ENCODE measurements at regions not wholly inside any gene's neighbourhood (a gene's known extent, or its start where the extent isn't known, plus 50 kb on each side); places are given as distances from the start of the nearest gene placed in this dataset.

DNA sequence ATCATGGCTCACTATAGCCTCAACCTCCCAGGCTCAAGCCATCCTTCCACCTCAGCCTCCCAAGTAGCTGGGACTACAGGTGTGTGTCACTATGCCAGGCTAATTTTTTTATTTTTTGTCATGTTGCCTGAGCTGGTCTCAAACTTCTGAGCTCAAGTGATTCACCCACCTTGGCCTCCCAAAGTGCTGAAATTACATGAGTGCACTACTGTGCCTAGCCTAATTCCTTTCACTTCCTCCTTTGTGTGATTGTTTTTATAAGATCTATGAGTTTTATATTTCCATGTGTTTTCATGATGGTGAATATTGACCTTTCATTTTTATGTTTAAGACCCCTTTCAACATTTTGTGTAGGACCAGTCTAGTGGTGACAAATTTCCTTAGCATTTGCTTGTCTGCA lies 55.2 kb upstream of the IL12B start:
- no peak overlapping the region for H3K27ac ChIP-seq
- H3K4me3 ChIP-seq = no peak overlapping the region

DNA sequence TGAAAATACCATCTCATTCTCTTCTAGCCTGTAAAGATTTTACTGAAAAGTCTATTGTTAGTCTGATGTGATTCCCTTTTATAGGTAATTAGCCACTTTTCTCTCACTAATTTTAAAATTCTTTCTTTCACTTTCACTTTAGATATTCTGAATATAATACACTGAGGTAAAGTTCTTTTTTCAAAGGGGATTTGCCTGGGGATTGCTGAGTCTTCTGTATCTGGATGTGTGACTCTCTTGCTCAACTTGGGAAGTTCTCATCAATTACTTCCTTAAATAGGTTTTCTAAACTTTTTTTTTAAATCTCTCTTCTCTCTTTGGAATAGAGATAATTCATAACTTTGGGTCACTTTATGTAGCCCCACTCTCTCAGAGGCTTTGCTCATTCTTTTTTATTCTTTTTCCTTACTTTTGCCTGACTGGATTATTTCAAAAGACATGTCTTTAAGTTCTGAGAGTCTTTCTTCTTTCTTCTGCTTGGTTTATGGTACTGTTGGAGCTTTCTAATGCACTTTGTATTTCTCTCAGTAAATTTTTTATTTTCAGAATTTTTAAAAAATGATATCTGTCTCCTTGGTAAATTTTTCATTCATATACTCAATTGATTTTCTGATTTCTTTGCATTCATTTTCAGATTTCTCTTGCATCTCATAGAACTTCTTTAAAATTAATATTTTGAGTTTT lies 55.9 kb upstream of the IL12B start:
- Histone ChIP-seq H3K4me3 (no peak overlapping the region), H3K27ac (no peak overlapping the region)

DNA sequence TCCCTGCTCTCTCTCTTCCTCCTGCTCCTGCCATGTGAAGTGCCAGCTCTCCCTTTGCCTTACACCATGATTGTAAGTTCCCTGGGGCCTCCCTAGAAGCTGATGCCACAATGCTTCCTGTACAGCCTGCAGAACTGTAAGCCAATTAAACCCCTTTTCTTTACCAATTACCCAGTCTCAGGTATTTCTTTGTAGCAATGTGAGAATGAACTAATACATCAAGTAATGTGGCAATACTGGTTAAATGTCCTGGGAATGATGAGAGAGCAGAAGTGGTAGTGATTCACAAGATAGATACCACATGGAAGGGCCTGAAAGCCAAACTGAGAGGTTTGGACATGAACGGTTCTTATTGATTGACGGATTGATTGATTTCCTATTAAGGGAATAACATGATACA lies 62.6 kb upstream of the IL12B start:
- Histone ChIP-seq H3K27ac (no peak overlapping the region), H3K4me3 (no peak overlapping the region)

GRCh38 chr5:159393854-159394274 lies 63.6 kb upstream of the IL12B start:
- no peak overlapping the region for H3K4me3 ChIP-seq
- H3K27ac ChIP-seq = no peak overlapping the region

DNA sequence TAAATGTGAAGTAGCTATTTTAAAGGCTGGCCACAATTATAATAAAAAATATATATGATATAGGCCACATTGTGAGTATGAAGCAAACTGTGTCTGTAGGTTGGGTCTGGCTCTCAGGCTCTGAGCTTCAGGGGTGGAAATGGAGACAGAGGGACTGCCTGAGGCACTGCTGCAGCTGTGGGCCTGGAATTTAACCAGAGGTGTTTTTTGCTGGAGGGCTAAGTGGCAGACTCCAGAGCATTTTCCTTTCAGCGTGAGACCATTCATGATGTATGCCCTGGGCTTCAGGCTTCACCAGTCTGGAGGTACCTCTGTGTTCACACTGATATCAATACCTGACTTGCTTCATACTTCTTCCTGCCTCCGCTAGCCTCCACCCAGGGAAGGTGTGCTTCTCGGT lies 64.9 kb upstream of the IL12B start:
- Histone ChIP-seq H3K4me3 (no peak overlapping the region), H3K27ac (no peak overlapping the region)

GRCh38 chr5:159398936-159399335 lies 68.6 kb upstream of the IL12B start:
- no peak overlapping the region for H3K27ac ChIP-seq
- H3K4me3 ChIP-seq = no peak overlapping the region

DNA sequence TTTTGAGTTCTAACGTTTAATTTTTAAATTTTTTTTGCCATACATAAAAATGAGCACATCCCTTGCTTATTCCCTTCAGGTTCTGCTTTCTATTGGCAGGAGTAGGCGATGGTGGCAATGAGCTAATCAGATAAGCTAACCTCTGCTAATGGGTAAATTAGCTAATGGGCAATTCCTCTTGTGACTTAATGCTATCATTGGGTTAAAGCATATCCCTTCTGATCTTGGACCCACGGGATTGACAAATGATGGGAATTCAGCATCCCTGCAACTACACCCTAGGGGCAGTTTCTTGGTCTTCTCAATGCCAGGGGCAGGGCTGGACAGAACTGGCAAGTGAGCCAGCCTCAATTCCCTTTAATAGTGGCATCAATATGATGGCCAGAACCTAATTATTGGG lies 70.2 kb upstream of the IL12B start:
- no peak overlapping the region for H3K4me3 ChIP-seq
- H3K27ac ChIP-seq = no peak overlapping the region

- no peak overlapping the region for H3K4me3 ChIP-seq
- H3K27ac ChIP-seq = no peak overlapping the region
Observed at GRCh38 chr5:159402311-159402710, 72.0 kb upstream of the IL12B start.

- no peak overlapping the region for H3K27ac ChIP-seq
- H3K4me3 ChIP-seq = no peak overlapping the region
Observed at GRCh38 chr5:159402856-159403255, 72.6 kb upstream of the IL12B start.

- H3K27ac ChIP-seq = no peak overlapping the region
- no peak overlapping the region for H3K4me3 ChIP-seq
Observed at GRCh38 chr5:159403906-159404681, 73.8 kb upstream of the IL12B start.

- no peak overlapping the region for H3K27ac ChIP-seq
- H3K4me3 ChIP-seq = no peak overlapping the region
Observed at GRCh38 chr5:159405611-159406031, 75.3 kb upstream of the IL12B start.

GRCh38 chr5:159406571-159406970 lies 76.3 kb upstream of the IL12B start:
- no peak overlapping the region for H3K4me3 ChIP-seq
- no peak overlapping the region for H3K27ac ChIP-seq

- Histone ChIP-seq H3K27ac (no peak overlapping the region), H3K4me3 (no peak overlapping the region)
Observed at GRCh38 chr5:159409801-159410200, 79.5 kb upstream of the IL12B start.

GRCh38 chr5:159410480-159410879 lies 80.2 kb upstream of the IL12B start:
- no peak overlapping the region for H3K4me3 ChIP-seq
- no peak overlapping the region for H3K27ac ChIP-seq

DNA sequence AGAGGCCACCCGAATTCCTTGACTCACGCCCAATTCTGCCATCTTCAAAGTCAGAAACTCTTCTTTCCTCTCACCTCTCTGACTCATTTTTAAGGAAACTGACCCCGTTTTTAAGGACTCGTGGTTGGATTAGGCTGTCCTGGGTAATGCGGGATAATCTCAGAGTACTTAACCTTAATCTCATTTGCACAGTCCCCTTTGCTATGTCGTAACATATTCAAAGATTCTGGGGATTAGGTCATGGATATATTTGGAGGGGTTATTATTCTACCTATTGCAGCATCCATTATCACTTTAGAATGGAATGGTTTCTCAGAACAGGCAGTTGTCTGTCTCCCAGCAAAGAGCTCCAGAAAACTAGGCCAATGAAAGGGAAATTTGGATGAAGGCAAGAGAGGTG lies 80.8 kb upstream of the IL12B start:
- Histone ChIP-seq H3K4me3 (no peak overlapping the region), H3K27ac (no peak overlapping the region)

- H3K27ac ChIP-seq = no peak overlapping the region
- no peak overlapping the region for H3K4me3 ChIP-seq
Observed at GRCh38 chr5:159412284-159413046, 82.2 kb upstream of the IL12B start.

DNA sequence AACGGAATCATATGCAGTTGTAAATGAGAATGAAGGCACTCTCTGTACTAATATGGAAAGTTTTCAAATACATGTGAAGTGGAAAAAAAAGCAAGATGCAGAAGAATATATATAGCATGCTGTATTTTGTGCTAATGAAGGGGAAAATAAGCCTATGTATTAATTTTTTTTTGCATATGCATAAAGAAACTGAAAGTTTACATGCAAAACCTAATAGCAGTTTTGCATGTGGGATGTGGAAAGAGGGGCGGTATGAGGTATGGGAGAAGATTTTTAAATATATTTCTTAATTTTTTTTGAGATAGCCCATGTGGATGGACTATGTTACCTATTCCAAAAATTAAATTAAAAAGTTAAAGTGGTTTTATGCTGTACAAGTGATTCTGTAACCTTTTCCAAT lies 83.7 kb upstream of the IL12B start:
- Histone ChIP-seq H3K4me3 (no peak overlapping the region), H3K27ac (no peak overlapping the region)

DNA sequence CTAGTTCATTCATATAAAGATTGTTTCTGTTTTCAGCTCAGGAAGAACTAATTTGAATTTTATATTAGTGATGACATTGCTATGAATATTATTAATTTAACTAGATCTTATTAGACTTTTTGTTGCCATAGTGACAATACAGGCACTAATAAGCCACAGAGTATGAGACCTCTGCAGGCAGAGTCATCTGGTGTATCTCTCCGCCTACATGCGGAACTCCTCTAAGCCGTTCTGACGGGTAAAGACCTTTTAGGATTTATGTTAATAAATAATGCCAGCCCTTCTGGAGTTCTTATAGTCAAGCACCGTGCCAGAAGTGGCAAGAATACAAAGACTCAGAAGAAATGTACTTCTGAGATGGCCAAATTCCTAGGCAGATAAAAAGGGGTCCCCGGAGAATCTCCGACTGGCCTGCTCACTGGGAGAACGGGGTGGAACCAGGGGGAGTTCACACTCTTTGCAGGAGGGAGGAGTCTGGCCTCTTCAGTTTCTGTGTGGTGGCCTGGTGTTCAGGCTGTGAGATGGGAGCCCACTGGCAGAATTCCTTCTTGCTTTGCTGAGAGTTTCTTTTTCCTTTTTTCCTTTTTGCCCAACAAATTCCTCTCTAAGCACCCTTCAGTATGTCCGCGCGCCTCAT lies 85.1 kb upstream of the IL12B start:
- no peak overlapping the region for H3K27ac ChIP-seq
- H3K4me3 ChIP-seq = no peak overlapping the region

DNA sequence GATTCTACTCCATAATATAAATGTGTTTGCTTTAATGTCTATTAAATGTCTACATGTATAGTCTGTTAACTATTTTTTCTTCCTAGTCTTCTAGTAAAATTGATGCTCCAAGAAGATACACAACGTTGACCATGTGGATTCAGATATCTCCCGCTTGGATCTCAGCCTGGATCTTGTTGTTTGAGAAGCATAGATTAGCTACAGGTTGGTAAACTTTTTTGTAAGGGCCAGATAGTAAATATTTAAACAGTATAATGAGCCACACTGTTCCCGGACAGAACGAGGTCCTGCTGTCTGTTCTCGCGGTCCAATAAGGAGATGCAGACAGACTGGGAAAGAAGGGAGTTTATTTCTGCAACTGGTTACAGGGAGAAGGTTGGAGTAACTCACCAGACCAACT lies 86.2 kb upstream of the IL12B start:
- Histone ChIP-seq H3K27ac (no peak overlapping the region), H3K4me3 (no peak overlapping the region)

- H3K4me3 ChIP-seq = no peak overlapping the region
Observed at GRCh38 chr5:159417170-159417569, 86.9 kb upstream of the IL12B start.

More at GRCh38 chr5:159417170-159417569, 86.9 kb upstream of the IL12B start:
- H3K27ac ChIP-seq = no peak overlapping the region

Data from skin epidermis (tissue), 12 donors.